Activated CD4-positive, alpha-beta memory T cell treated with anti-CD3 and anti-CD28 coated beads, Interleukin-2, amount 10 ng/mL, durations not matched to agents 7 days and 5 days (primary cell): ENCODE measurements at regions not wholly inside any gene's neighbourhood (a gene's known extent, or its start where the extent isn't known, plus 50 kb on each side); places are given as distances from the start of the nearest gene placed in this dataset.
"Not testable (repeated sequence)": the region's sequence is repeated elsewhere in the genome, so short reads cannot be mapped to it uniquely, and the experiment has no call there.

ENCODE experiments used
- CTCF ChIA-PET: fragments of 350-600 bp; sonication (Branson Sonifier 250); formaldehyde crosslinking; loops from one replicate; lab custom pipeline; 2021; ENCODE audit warnings: antibody characterized with exemption, inconsistent platforms; lab: Charles Lee
- POLR2A ChIA-PET: fragments of 350-600 bp; sonication (Branson Sonifier 250); formaldehyde crosslinking; loops from one replicate; lab custom pipeline; 2021; ENCODE audit warnings: antibody characterized with exemption; lab: Charles Lee
- DNase-seq: peaks from one replicate; pipeline ENCODE4 v3.0.0-alpha.2; 2020
- H3K27ac Mint-ChIP-seq: one replicate; pipeline ENCODE4 v1.8.0; 2021; ENCODE audit warnings: mild to moderate bottlenecking, mixed read lengths
- H3K27me3 Mint-ChIP-seq: one replicate; pipeline ENCODE4 v1.8.0; 2021; ENCODE audit warnings: mixed read lengths
- H3K36me3 Mint-ChIP-seq: one replicate; pipeline ENCODE4 v1.8.0; 2021; ENCODE audit warnings: low read depth, mixed read lengths
- H3K4me1 Mint-ChIP-seq: one replicate; pipeline ENCODE4 v1.8.0; 2021; ENCODE audit warnings: mixed read lengths
- H3K4me3 Mint-ChIP-seq: one replicate; pipeline ENCODE4 v1.8.0; 2021; ENCODE audit warnings: mild to moderate bottlenecking, mixed read lengths
- H3K9me3 Mint-ChIP-seq: one replicate; pipeline ENCODE4 v1.8.0; 2021; ENCODE audit warnings: mixed read lengths

- H3K9me3 Mint-ChIP-seq, H3K36me3 Mint-ChIP-seq, CTCF ChIA-PET: not testable (repeated sequence)
These were observed 183.9 kb upstream of the IRF2BP2 start for GRCh38 chr1:234793924-234794323.

DNA sequence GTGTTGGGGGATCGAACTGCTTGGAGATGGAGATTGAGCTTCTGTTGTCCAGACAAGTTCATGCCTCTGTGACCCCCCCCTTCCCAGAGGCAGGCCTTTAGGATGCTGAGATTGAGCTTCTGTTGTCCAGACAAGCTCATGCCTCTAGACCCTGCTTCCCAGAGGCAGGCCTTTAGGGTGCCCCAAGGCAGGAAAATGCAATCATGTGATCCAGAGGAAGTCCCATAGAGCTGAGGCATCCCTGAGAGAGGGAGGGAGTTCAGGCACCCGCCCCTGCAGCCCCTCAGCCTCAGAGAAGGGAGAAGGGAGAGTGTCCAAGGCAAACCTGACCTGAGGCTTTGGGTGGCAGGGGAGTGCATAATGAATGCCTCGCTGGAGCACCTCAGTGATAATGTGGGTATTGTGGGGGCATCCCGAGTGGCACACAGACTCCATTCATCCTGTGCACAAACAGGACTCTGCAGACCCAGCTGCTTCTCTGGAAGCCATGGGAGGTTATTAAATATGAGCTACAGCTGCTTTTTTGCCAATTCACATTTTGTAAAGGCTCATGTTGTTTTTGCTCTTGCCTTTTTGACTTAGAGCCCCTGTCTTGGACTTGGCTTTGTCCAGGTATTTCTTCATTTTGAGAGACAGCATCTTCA is 182.4 kb upstream of the IRF2BP2 start:
- DNase-seq, POLR2A ChIA-PET, H3K4me1 Mint-ChIP-seq, CTCF ChIA-PET, H3K27me3 Mint-ChIP-seq, H3K9me3 Mint-ChIP-seq, H3K36me3 Mint-ChIP-seq, H3K4me3 Mint-ChIP-seq, H3K27ac Mint-ChIP-seq: not testable (repeated sequence)

More at GRCh38 chr1:234793924-234794323, 183.9 kb upstream of the IRF2BP2 start:
- POLR2A ChIA-PET, H3K27ac Mint-ChIP-seq, DNase-seq, H3K4me1 Mint-ChIP-seq, H3K4me3 Mint-ChIP-seq, H3K27me3 Mint-ChIP-seq: not testable (repeated sequence)

DNA sequence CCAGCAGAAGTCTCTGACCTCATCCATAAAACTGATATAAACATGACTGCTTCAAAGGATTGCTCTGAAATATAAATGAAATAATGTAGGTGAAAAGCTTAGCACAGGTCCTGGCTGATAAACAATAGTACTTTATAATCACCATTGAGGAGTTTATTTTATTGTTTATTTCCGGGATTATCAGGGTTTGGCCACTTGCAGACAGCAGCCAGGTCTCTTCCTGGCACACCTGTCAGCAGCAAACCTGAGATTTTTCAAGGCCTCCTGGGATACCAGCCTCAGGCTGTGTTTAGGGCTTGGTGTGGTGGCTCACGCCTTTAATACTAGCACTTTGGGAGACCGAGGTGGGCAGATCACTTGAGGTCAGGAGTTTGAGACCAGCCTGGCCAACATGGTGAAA is 181.6 kb upstream of the IRF2BP2 start:
- H3K4me3 Mint-ChIP-seq, DNase-seq, H3K36me3 Mint-ChIP-seq, CTCF ChIA-PET, H3K27ac Mint-ChIP-seq, POLR2A ChIA-PET, H3K4me1 Mint-ChIP-seq, H3K27me3 Mint-ChIP-seq, H3K9me3 Mint-ChIP-seq: not testable (repeated sequence)

GRCh38 chr1:234790333-234790732 is 180.4 kb upstream of the IRF2BP2 start:
- POLR2A ChIA-PET, H3K9me3 Mint-ChIP-seq, H3K4me3 Mint-ChIP-seq, H3K36me3 Mint-ChIP-seq, H3K27ac Mint-ChIP-seq, DNase-seq, H3K27me3 Mint-ChIP-seq, CTCF ChIA-PET, H3K4me1 Mint-ChIP-seq: not testable (repeated sequence)

DNA sequence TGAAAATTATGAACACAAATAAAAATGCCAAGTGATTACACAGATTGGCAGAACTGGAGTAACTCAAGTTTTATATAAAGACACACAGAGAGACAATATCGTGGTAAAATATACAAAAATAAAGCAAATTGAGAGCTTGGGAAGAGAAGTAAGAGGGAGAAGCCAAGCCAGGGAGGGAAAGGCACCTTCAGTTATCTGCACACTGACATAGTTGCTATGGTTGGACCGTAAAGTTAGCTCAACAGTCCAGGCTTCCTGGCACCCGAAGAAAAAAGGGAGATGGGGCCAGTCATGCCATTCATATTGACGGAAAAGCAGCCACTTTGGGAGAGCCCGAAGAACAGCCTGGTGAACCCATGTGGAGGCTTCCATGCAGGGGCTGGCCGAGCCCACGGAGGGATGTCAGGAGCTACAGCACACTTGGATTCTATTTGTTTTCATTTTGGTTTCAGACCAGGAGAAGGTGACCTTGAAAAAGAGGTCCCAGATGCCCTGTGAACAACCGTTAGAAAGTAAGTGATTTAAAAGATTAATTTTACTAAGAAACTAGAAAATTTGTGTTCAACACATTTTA is 177.1 kb upstream of the IRF2BP2 start:
- H3K27ac Mint-ChIP-seq, H3K27me3 Mint-ChIP-seq, H3K4me1 Mint-ChIP-seq, DNase-seq, POLR2A ChIA-PET, CTCF ChIA-PET, H3K4me3 Mint-ChIP-seq, H3K9me3 Mint-ChIP-seq, H3K36me3 Mint-ChIP-seq: not testable (repeated sequence)

- POLR2A ChIA-PET, H3K27ac Mint-ChIP-seq, H3K4me3 Mint-ChIP-seq, DNase-seq, CTCF ChIA-PET, H3K36me3 Mint-ChIP-seq, H3K27me3 Mint-ChIP-seq, H3K9me3 Mint-ChIP-seq, H3K4me1 Mint-ChIP-seq: not testable (repeated sequence)
These were observed 175.9 kb upstream of the IRF2BP2 start for GRCh38 chr1:234785922-234786321.

- CTCF ChIA-PET, H3K4me1 Mint-ChIP-seq, H3K27ac Mint-ChIP-seq, H3K27me3 Mint-ChIP-seq, POLR2A ChIA-PET, H3K4me3 Mint-ChIP-seq, H3K36me3 Mint-ChIP-seq, H3K9me3 Mint-ChIP-seq, DNase-seq: not testable (repeated sequence)
These were observed 175.5 kb upstream of the IRF2BP2 start for GRCh38 chr1:234785471-234785919.

DNA sequence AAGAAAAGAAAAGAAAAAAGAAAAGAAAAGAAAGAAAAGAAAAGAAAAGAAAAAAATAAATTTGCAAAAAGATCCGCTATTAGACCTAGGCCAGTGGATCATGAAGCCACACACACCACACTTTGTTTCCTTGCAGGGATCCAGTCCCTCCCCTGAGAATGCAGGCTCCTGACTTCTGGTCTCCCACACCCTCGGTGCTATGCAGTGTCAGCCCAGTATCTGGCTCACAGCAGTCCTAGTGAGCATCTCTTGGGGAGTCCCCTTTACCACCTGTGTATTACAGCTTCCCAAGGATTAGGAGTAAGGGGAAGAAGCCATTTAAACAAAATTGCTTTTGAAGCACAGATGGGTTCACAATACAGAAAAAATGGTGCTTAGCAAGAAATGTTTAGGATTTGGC is 174.1 kb upstream of the IRF2BP2 start:
- H3K27me3 Mint-ChIP-seq, H3K36me3 Mint-ChIP-seq, CTCF ChIA-PET, POLR2A ChIA-PET, H3K9me3 Mint-ChIP-seq, H3K4me1 Mint-ChIP-seq, DNase-seq, H3K4me3 Mint-ChIP-seq, H3K27ac Mint-ChIP-seq: not testable (repeated sequence)

DNA sequence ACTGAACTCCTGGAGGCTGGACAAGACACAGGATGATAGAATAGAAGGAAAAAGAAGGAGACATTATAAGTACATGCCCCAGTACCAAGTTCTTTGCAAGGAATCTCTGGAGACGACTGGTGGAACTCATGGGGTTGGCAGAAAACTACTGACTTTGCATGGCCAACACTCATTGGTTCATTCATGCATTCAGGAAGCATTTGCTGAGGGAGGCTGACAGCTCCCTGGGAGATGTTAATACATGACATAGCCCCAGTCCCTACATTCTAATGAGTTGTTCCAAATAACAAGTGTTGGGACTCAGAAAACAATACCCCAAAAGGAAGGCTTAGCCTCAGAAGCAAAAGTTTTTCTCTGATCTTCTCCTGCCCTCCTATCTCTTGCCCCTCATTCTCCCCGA is 172.8 kb upstream of the IRF2BP2 start:
- ChIA-PET CTCF (no interaction called here), POLR2A (no interaction called here)
- Mint-ChIP-seq H3K27me3 (no peaks in the 10 kb centered on the region), H3K36me3 (no peaks in the 10 kb centered on the region), H3K27ac (no peak overlapping the region), H3K4me3 (no peak overlapping the region), H3K4me1 (no peaks in the 10 kb centered on the region), H3K9me3 (no peaks in the 10 kb centered on the region)
- DNase-seq: no peak

- no peaks in the 10 kb centered on the region for H3K4me1 Mint-ChIP-seq
- H3K27ac Mint-ChIP-seq: no peak overlapping the region
- no peak overlapping the region for H3K4me3 Mint-ChIP-seq
- H3K36me3 Mint-ChIP-seq: no peaks in the 10 kb centered on the region
- no peaks in the 10 kb centered on the region for H3K9me3 Mint-ChIP-seq
- ChIA-PET CTCF (no interaction called here), POLR2A (interaction anchor here (2.4 kb wide), 1 partner anchor 11 kb away, joined by 7 read pairs; no protein-coding TSS in a partner anchor)
- no peak for DNase-seq
- no peaks in the 10 kb centered on the region for H3K27me3 Mint-ChIP-seq
These were observed 172.2 kb upstream of the IRF2BP2 start for GRCh38 chr1:234782105-234782751.

GRCh38 chr1:234781241-234782065 is 171.5 kb upstream of the IRF2BP2 start:
- ChIA-PET CTCF (no interaction called here), POLR2A (interaction anchor here (2.4 kb wide), 1 partner anchor 10 kb away, joined by 7 read pairs; no protein-coding TSS in a partner anchor)
- no peak overlapping the region for H3K4me3 Mint-ChIP-seq
- H3K36me3 Mint-ChIP-seq: no peaks in the 10 kb centered on the region
- no peaks in the 10 kb centered on the region for H3K27me3 Mint-ChIP-seq
- H3K9me3 Mint-ChIP-seq: no peaks in the 10 kb centered on the region
- no peaks in the 10 kb centered on the region for H3K4me1 Mint-ChIP-seq
- H3K27ac Mint-ChIP-seq: no peak overlapping the region
- DNase-seq: no peak

DNA sequence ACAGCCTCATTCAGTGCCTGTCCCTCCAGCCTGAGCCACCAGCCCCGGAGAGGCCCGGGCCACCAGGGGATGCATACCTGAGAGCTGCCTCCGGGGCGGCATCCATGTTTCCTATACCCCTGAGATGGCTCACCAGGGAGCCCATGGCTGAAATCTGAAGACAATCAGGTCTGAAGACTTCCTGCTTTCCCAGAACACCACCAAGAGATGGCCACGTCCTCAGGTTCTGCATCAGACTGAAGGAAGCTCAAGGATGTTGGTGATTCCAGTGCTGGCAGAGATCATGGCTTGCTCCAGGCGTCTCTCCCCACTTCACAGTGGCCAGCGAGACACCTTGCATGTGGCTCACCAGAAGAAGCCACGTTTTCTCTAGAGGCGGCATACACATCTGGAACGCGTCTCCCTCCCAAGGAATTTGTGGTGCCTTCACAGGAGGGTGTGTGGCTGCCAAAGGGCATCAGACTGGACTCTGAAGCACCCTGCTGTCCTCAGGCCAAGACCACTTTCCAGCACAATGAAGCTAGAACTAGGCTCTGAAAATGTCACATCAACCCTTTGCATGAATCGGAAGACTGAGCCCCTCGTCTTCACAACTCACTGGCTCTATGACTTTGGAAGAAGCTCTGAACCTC is 170.7 kb upstream of the IRF2BP2 start:
- ChIA-PET CTCF (interaction anchor here (0.7 kb wide), 1 partner anchor 633 kb away, joined by 3 read pairs; no protein-coding TSS in a partner anchor), POLR2A (interaction anchor here (2.4 kb wide), 1 partner anchor 9 kb away, joined by 7 read pairs; no protein-coding TSS in a partner anchor)
- Mint-ChIP-seq H3K4me1 (no peaks in the 10 kb centered on the region), H3K36me3 (no peaks in the 10 kb centered on the region), H3K4me3 (no peak overlapping the region), H3K27me3 (no peaks in the 10 kb centered on the region), H3K27ac (no peak overlapping the region), H3K9me3 (no peaks in the 10 kb centered on the region)
- no peak for DNase-seq
